Activated naive CD8-positive, alpha-beta T cell treated with anti-CD3 and anti-CD28 coated beads, Interleukin-2, amount 10 ng/mL, durations not matched to agents 7 days and 5 days (primary cell): ENCODE measurements at regions not wholly inside any gene's neighbourhood (a gene's known extent, or its start where the extent isn't known, plus 50 kb on each side); places are given as distances from the start of the nearest gene placed in this dataset.

Source experiments
- ATAC-seq: fragments of 150-1000 bp; cut with Tn5 transposase; one replicate; pipeline ENCODE4 v1.10.0; 2021; ENCODE audit warnings: low read depth, moderate library complexity
- POLR2A ChIA-PET: fragments of 350-600 bp; sonication (Branson Sonifier 250); formaldehyde crosslinking; loops from one replicate; lab custom pipeline; 2021; ENCODE audit warnings: antibody characterized with exemption; lab: Charles Lee
- DNase-seq: peaks from one replicate; pipeline ENCODE4 v3.0.0; 2021
- H3K27ac Mint-ChIP-seq: one replicate; pipeline ENCODE4 v1.8.0; 2022; ENCODE audit warnings: mild to moderate bottlenecking, mixed read lengths
- H3K27me3 Mint-ChIP-seq: one replicate; pipeline ENCODE4 v1.8.0; 2022; ENCODE audit warnings: mild to moderate bottlenecking, moderate library complexity, mixed read lengths
- H3K36me3 Mint-ChIP-seq: one replicate; pipeline ENCODE4 v1.8.0; 2021; ENCODE audit warnings: mild to moderate bottlenecking, mixed read lengths
- H3K4me1 Mint-ChIP-seq: one replicate; pipeline ENCODE4 v1.8.0; 2021; ENCODE audit warnings: mixed read lengths
- H3K4me3 Mint-ChIP-seq: one replicate; pipeline ENCODE4 v1.8.0; 2022; ENCODE audit warnings: mild to moderate bottlenecking, moderate library complexity, mixed read lengths
- H3K9me3 Mint-ChIP-seq: one replicate; pipeline ENCODE4 v1.8.0; 2021; ENCODE audit warnings: mixed read lengths

DNA sequence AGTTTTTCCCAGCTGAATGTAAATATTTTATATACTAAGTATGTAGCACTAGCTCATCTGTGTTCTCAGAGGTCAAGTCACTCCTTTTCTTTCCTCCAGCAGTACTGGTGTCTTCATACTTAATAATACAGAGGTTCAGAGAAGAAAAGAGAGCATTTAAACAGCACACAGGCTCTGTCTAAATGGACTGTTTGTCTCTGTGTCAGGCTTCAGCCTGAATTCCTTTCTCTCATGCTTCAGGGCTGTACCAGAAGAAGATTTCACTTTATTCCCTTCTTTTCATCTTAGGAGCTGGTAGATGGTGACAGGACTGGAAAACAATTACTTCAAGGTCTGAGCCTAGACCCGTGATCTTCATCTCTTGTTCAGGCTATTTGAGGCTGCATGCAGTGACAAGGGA lies 51.4 kb upstream of the LYZL2 start:
- H3K4me1 Mint-ChIP-seq: peaks cover 10% of the 10 kb centered on the region
- POLR2A ChIA-PET: no interaction called here
- peaks cover 53% of the 10 kb centered on the region for H3K27me3 Mint-ChIP-seq
- H3K36me3 Mint-ChIP-seq: peaks cover 1% of the 10 kb centered on the region
- no peak for DNase-seq
- peaks cover 4% of the 10 kb centered on the region for H3K9me3 Mint-ChIP-seq
- no peak for ATAC-seq
- H3K27ac Mint-ChIP-seq: no peak overlapping the region
- no peak overlapping the region for H3K4me3 Mint-ChIP-seq
